Spleen (tissue), 7 donors: ENCODE measurements at regions not wholly inside any gene's neighbourhood (a gene's known extent, or its start where the extent isn't known, plus 50 kb on each side); places are given as distances from the start of the nearest gene placed in this dataset.

Experiments
- POLR2A ChIP-seq, 3 donors: fragments of 450-650 bp; IDR thresholded peaks; one replicate each; pipeline ENCODE4 v1.5.1; 2017; ENCODE audit warnings: antibody characterized with exemption in 3 of 3, mild to moderate bottlenecking in 1 of 3
- POLR2AphosphoS5 ChIP-seq, 3 donors: sonication (generic); formaldehyde crosslinking; IDR thresholded peaks; one replicate each; pipeline ENCODE4 v1.5.1; 2017; ENCODE audit warnings: antibody characterized with exemption in 3 of 3
- TF ChIP-seq, protein P1 (sequence below), 11 experiments: fragments of 200-600 bp in 7 of 11; fragments of 450-650 bp in 4 of 11; sonication (generic) in 4 of 11; IDR thresholded peaks in 8 of 11; conservative IDR thresholded peaks in 3 of 11; 1 replicate in 7 of 11; 2 replicates in 4 of 11; pipeline versions ENCODE4 v1.4.0 to v1.8.0; 2016 to 2021; ENCODE audit warnings: antibody characterized with exemption in 11 of 11, inconsistent platforms in 4 of 11, mild to moderate bottlenecking in 1 of 11
- donor health status: DM: no; HTN: no; CAD: no; lungs with moderate emphysema.
- donor health status: DM: no; HTN: no; CAD: no.
- donor health status: DM: no; HTN: no; CAD: no.

- TF ChIP-seq, protein P1, sequence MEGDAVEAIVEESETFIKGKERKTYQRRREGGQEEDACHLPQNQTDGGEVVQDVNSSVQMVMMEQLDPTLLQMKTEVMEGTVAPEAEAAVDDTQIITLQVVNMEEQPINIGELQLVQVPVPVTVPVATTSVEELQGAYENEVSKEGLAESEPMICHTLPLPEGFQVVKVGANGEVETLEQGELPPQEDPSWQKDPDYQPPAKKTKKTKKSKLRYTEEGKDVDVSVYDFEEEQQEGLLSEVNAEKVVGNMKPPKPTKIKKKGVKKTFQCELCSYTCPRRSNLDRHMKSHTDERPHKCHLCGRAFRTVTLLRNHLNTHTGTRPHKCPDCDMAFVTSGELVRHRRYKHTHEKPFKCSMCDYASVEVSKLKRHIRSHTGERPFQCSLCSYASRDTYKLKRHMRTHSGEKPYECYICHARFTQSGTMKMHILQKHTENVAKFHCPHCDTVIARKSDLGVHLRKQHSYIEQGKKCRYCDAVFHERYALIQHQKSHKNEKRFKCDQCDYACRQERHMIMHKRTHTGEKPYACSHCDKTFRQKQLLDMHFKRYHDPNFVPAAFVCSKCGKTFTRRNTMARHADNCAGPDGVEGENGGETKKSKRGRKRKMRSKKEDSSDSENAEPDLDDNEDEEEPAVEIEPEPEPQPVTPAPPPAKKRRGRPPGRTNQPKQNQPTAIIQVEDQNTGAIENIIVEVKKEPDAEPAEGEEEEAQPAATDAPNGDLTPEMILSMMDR (IDR thresholded peaks at IDR 0.05 in 8 of 11, conservative IDR thresholded peaks at IDR 0.05 in 3 of 11): no peak
- TF ChIP-seq POLR2AphosphoS5 (IDR thresholded peaks at IDR 0.05) (no peak), POLR2A (IDR thresholded peaks at IDR 0.05) (no peak)
These were observed 362.1 kb upstream of the DACH1 start for GRCh38 chr13:72229067-72229466.
